GM23338 (cell line): ENCODE measurements at regions not wholly inside any gene's neighbourhood (a gene's known extent, or its start where the extent isn't known, plus 50 kb on each side); places are given as distances from the start of the nearest gene placed in this dataset.

ENCODE experiments used
- EZH2 ChIP-seq: fragments of 200-600 bp; sonication (generic); IDR thresholded peaks from one replicate; pipeline ENCODE4 v1.8.0; 2017; ENCODE audit warnings: antibody characterized with exemption, mild to moderate bottlenecking, low read depth; ENCODE audit not compliant: unreplicated experiment
- EZH2phosphoT487 ChIP-seq: fragments of 200-600 bp; sonication (generic); IDR thresholded peaks from one replicate; pipeline ENCODE4 v1.8.1; 2018; ENCODE audit warnings: antibody characterized with exemption; ENCODE audit not compliant: unreplicated experiment
- JUNB ChIP-seq: IDR thresholded peaks from one replicate; pipeline ENCODE4 v1.6.1; 2016; ENCODE audit warnings: antibody characterized with exemption; ENCODE audit not compliant: unreplicated experiment
- NANOG ChIP-seq: IDR thresholded peaks from 2 replicates; pipeline ENCODE4 v1.6.1; 2016; ENCODE audit warnings: antibody characterized with exemption, borderline replicate concordance
- POLR2AphosphoS5 ChIP-seq: IDR thresholded peaks from 2 replicates; pipeline ENCODE4 v1.6.1; 2016; ENCODE audit warnings: antibody characterized with exemption, low read depth
- REST ChIP-seq: IDR thresholded peaks from one replicate; pipeline ENCODE4 v1.6.1; 2018; ENCODE audit warnings: antibody characterized with exemption; ENCODE audit not compliant: unreplicated experiment
- TF ChIP-seq, protein P1 (sequence below), 2 experiments: fragments of 200-600 bp in 1 of 2; sonication (generic) in 1 of 2; conservative IDR thresholded peaks; 2 replicates each; pipeline versions ENCODE4 v1.5.1 to v1.6.1; 2016 to 2017; ENCODE audit warnings: antibody characterized with exemption in 2 of 2, low read depth in 2 of 2, mild to moderate bottlenecking in 2 of 2, moderate library complexity in 1 of 2

GRCh38 chr12:89217472-89217871 is 134.8 kb downstream of the DUSP6 start:
- TF ChIP-seq, protein P1, sequence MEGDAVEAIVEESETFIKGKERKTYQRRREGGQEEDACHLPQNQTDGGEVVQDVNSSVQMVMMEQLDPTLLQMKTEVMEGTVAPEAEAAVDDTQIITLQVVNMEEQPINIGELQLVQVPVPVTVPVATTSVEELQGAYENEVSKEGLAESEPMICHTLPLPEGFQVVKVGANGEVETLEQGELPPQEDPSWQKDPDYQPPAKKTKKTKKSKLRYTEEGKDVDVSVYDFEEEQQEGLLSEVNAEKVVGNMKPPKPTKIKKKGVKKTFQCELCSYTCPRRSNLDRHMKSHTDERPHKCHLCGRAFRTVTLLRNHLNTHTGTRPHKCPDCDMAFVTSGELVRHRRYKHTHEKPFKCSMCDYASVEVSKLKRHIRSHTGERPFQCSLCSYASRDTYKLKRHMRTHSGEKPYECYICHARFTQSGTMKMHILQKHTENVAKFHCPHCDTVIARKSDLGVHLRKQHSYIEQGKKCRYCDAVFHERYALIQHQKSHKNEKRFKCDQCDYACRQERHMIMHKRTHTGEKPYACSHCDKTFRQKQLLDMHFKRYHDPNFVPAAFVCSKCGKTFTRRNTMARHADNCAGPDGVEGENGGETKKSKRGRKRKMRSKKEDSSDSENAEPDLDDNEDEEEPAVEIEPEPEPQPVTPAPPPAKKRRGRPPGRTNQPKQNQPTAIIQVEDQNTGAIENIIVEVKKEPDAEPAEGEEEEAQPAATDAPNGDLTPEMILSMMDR (conservative IDR thresholded peaks at IDR 0.05; ENCODE audit: low read depth in 2 of 2), result no peak
- TF ChIP-seq POLR2AphosphoS5 (no peak), EZH2phosphoT487 (no peak), REST (no peak), EZH2 (no peak), JUNB (no peak), NANOG (no peak)
